Neural progenitor cell (in vitro differentiated cells): ENCODE measurements at regions not wholly inside any gene's neighbourhood (a gene's known extent, or its start where the extent isn't known, plus 50 kb on each side); places are given as distances from the start of the nearest gene placed in this dataset.

Experiments used
- DNase-seq: peaks from one replicate; pipeline ENCODE4 v3.0.0-alpha.2; 2016; ENCODE audit warnings: low spot score
- H2AFZ ChIP-seq: fragments of 200-600 bp; sonication (generic); replicated peaks from 2 replicates; pipeline ENCODE4 v1.6.1; 2016; ENCODE audit warnings: antibody characterized with exemption
- H3F3A ChIP-seq: fragments of 200-600 bp; sonication (generic); 2 replicates; pipeline ENCODE4 v1.6.1; 2016; ENCODE audit warnings: antibody characterized with exemption, low read depth
- H3K27ac ChIP-seq: fragments of 200-600 bp; sonication (generic); 2 replicates; pipeline ENCODE4 v1.5.1; 2016; ENCODE audit warnings: mild to moderate bottlenecking
- H3K27me3 ChIP-seq: fragments of 200-600 bp; sonication (generic); 2 replicates; pipeline ENCODE4 v1.6.1; 2016; ENCODE audit warnings: mild to moderate bottlenecking, moderate library complexity
- H3K36me3 ChIP-seq: fragments of 200-600 bp; sonication (generic); 2 replicates; pipeline ENCODE4 v1.5.1; 2016
- H3K4me1 ChIP-seq: fragments of 200-600 bp; sonication (generic); 2 replicates; pipeline ENCODE4 v1.6.1; 2016; ENCODE audit warnings: mixed run types
- H3K4me2 ChIP-seq: fragments of 200-600 bp; sonication (generic); 2 replicates; pipeline ENCODE4 v1.6.1; 2016
- H3K4me3 ChIP-seq: fragments of 200-600 bp; sonication (generic); 2 replicates; pipeline ENCODE4 v1.5.1; 2016
- H3K79me2 ChIP-seq: fragments of 200-600 bp; sonication (generic); 2 replicates; pipeline ENCODE4 v1.6.1; 2016; ENCODE audit warnings: low read depth
- H3K9ac ChIP-seq: fragments of 200-600 bp; sonication (generic); 2 replicates; pipeline ENCODE4 v1.6.1; 2016
- H3K9me3 ChIP-seq: fragments of 200-600 bp; sonication (generic); 2 replicates; pipeline ENCODE4 v1.5.1; 2016; ENCODE audit warnings: low read depth
- H4K20me1 ChIP-seq: fragments of 200-600 bp; sonication (generic); 2 replicates; pipeline ENCODE4 v1.6.1; 2016; ENCODE audit warnings: low read depth
- H3K27ac Mint-ChIP-seq: 3 replicates; pipeline ENCODE4 v1.8.0; 2021; ENCODE audit warnings: mixed read lengths
- H3K27me3 Mint-ChIP-seq: 2 replicates; pipeline ENCODE4 v1.8.0; 2022; ENCODE audit warnings: low read depth, mild to moderate bottlenecking, inconsistent platforms, moderate library complexity, mixed read lengths; ENCODE audit not compliant: insufficient read depth
- H3K36me3 Mint-ChIP-seq: 3 replicates; pipeline ENCODE4 v1.8.0; 2021; ENCODE audit warnings: mixed read lengths
- H3K4me1 Mint-ChIP-seq: 3 replicates; pipeline ENCODE4 v1.8.0; 2021; ENCODE audit warnings: mixed read lengths
- H3K4me3 Mint-ChIP-seq: 3 replicates; pipeline ENCODE4 v1.8.0; 2021; ENCODE audit warnings: mild to moderate bottlenecking, moderate library complexity, mixed read lengths
- H3K9me3 Mint-ChIP-seq: 3 replicates; pipeline ENCODE4 v1.8.0; 2020; ENCODE audit warnings: mixed read lengths
- CTCF ChIP-seq: fragments of 200-600 bp; sonication (generic); IDR thresholded peaks from 2 replicates; pipeline ENCODE4 v1.5.1; 2017; ENCODE audit warnings: antibody characterized with exemption, mild to moderate bottlenecking
- EZH2 ChIP-seq: fragments of 200-600 bp; sonication (generic); IDR thresholded peaks from 2 replicates; pipeline ENCODE4 v1.6.1; 2017; ENCODE audit warnings: antibody characterized with exemption, mild to moderate bottlenecking, moderate library complexity
- EZH2phosphoT487 ChIP-seq: fragments of 200-600 bp; sonication (generic); IDR thresholded peaks from 2 replicates; pipeline ENCODE4 v1.6.1; 2017; ENCODE audit warnings: antibody characterized with exemption

- Mint-ChIP-seq H3K27me3 (peaks cover 4% of the 10 kb centered on the region), H3K27ac (no peak overlapping the region), H3K36me3 (no peaks in the 10 kb centered on the region), H3K9me3 (peaks cover 9% of the 10 kb centered on the region), H3K4me1 (peaks cover 18% of the 10 kb centered on the region), H3K4me3 (no peak overlapping the region)
- no peak for DNase-seq
- TF ChIP-seq EZH2phosphoT487 = no peak
- TF ChIP-seq CTCF = no peak
- TF ChIP-seq EZH2 = no peak
- Histone ChIP-seq H3K4me1 (peaks cover 22% of the 10 kb centered on the region), H3K9me3 (peaks cover 3% of the 10 kb centered on the region), H3K27ac (no peak overlapping the region), H3K4me3 (no peak overlapping the region), H3K36me3 (no peaks in the 10 kb centered on the region), H2AFZ (no peak overlapping the region), H4K20me1 (no peaks in the 10 kb centered on the region), H3F3A (no peaks in the 10 kb centered on the region), H3K27me3 (no peaks in the 10 kb centered on the region), H3K79me2 (no peaks in the 10 kb centered on the region), H3K4me2 (no peak overlapping the region), H3K9ac (no peak overlapping the region)
Observed at GRCh38 chr7:42603496-42603895, 308.4 kb downstream of the C7orf25 start.

GRCh38 chr7:42597300-42597699 is 314.6 kb downstream of the C7orf25 start:
- no peak overlapping the region for H3K4me3 ChIP-seq
- Mint-ChIP-seq H3K4me1 (no peaks in the 10 kb centered on the region), H3K27ac (no peak overlapping the region), H3K4me3 (no peak overlapping the region), H3K36me3 (no peaks in the 10 kb centered on the region), H3K27me3 (no peaks in the 10 kb centered on the region), H3K9me3 (peaks cover 11% of the 10 kb centered on the region)
- no peaks in the 10 kb centered on the region for H3K4me1 ChIP-seq
- H3K79me2 ChIP-seq = no peaks in the 10 kb centered on the region
- H3K27ac ChIP-seq = no peak overlapping the region
- no peak for TF ChIP-seq CTCF
- TF ChIP-seq EZH2 = no peak
- TF ChIP-seq EZH2phosphoT487 = no peak
- H3K36me3 ChIP-seq = no peaks in the 10 kb centered on the region
- H3K27me3 ChIP-seq = no peaks in the 10 kb centered on the region
- DNase-seq = no peak
- no peak overlapping the region for H2AFZ ChIP-seq
- no peak overlapping the region for H3K4me2 ChIP-seq
- no peak overlapping the region for H3K9ac ChIP-seq
- H3F3A ChIP-seq = no peaks in the 10 kb centered on the region
- peaks cover 3% of the 10 kb centered on the region for H3K9me3 ChIP-seq
- H4K20me1 ChIP-seq = no peaks in the 10 kb centered on the region

- Mint-ChIP-seq H3K4me1 (no peaks in the 10 kb centered on the region), H3K36me3 (no peaks in the 10 kb centered on the region), H3K27ac (no peak overlapping the region), H3K9me3 (peaks cover 15% of the 10 kb centered on the region), H3K27me3 (no peaks in the 10 kb centered on the region), H3K4me3 (no peak overlapping the region)
- Histone ChIP-seq H3K4me3 (no peak overlapping the region), H3K27me3 (no peaks in the 10 kb centered on the region), H3K9me3 (peaks cover 3% of the 10 kb centered on the region), H3K4me2 (no peak overlapping the region), H3F3A (no peaks in the 10 kb centered on the region), H3K27ac (no peak overlapping the region), H3K36me3 (no peaks in the 10 kb centered on the region), H2AFZ (no peak overlapping the region), H3K79me2 (no peaks in the 10 kb centered on the region), H3K9ac (no peak overlapping the region), H4K20me1 (no peaks in the 10 kb centered on the region), H3K4me1 (no peaks in the 10 kb centered on the region)
- no peak for DNase-seq
- no peak for TF ChIP-seq CTCF
- TF ChIP-seq EZH2phosphoT487 = no peak
- no peak for TF ChIP-seq EZH2
Observed at GRCh38 chr7:42596737-42597136, 315.1 kb downstream of the C7orf25 start.

GRCh38 chr7:42593860-42594259 is 318.0 kb downstream of the C7orf25 start:
- H3K27me3 ChIP-seq = no peaks in the 10 kb centered on the region
- no peaks in the 10 kb centered on the region for H3K36me3 Mint-ChIP-seq
- no peak overlapping the region for H3K4me3 ChIP-seq
- H4K20me1 ChIP-seq = no peaks in the 10 kb centered on the region
- H3K27ac ChIP-seq = no peak overlapping the region
- no peaks in the 10 kb centered on the region for H3K4me1 ChIP-seq
- no peaks in the 10 kb centered on the region for H3K9me3 ChIP-seq
- no peak for DNase-seq
- H3K79me2 ChIP-seq = no peaks in the 10 kb centered on the region
- peaks cover 3% of the 10 kb centered on the region for H3K27me3 Mint-ChIP-seq
- no peak for TF ChIP-seq EZH2
- TF ChIP-seq CTCF = no peak
- no peak for TF ChIP-seq EZH2phosphoT487
- H3K9ac ChIP-seq = no peak overlapping the region
- H3K4me1 Mint-ChIP-seq = no peaks in the 10 kb centered on the region
- H3K4me3 Mint-ChIP-seq = no peak overlapping the region
- no peak overlapping the region for H3K4me2 ChIP-seq
- H3K36me3 ChIP-seq = no peaks in the 10 kb centered on the region
- no peaks in the 10 kb centered on the region for H3F3A ChIP-seq
- H2AFZ ChIP-seq = peak overlapping the region; percentile 38
- no peak overlapping the region for H3K27ac Mint-ChIP-seq
- H3K9me3 Mint-ChIP-seq = peaks cover 18% of the 10 kb centered on the region
